GM12878 (cell line): ENCODE measurements at regions not wholly inside any gene's neighbourhood (a gene's known extent, or its start where the extent isn't known, plus 50 kb on each side); places are given as distances from the start of the nearest gene placed in this dataset.

Source experiments
- ATAC-seq: fragments of 200-7000 bp; cut with Tn5 transposase; 3 replicates; pipeline ENCODE4 v1.9.1; 2020; ENCODE audit warnings: mild to moderate bottlenecking, moderate library complexity
- BruUV-seq: library from RNA; stranded (reverse); fragments of 400-500 nt; replicated peaks from 2 replicates; lab custom pipeline; 2021; lab: Mats Ljungman, UMichigan
- CTCF ChIA-PET: fragments of 300-600 bp; sonication (Branson Sonifier 250); formaldehyde crosslinking; extraction: SDS; loops from one replicate; lab custom pipeline; 2021; ENCODE audit warnings: inconsistent platforms; lab: Yijun Ruan, JAX
- POLR2A ChIA-PET: fragments of 350-600 bp; formaldehyde crosslinking; extraction: SDS; loops from one replicate; lab custom pipeline; 2021; ENCODE audit warnings: inconsistent platforms; lab: Charles Lee
- RAD21 ChIA-PET: fragments of 300-600 bp; sonication (Branson Sonifier 250); formaldehyde crosslinking; loops from one replicate; lab custom pipeline; 2023; ENCODE audit warnings: antibody characterized with exemption; ENCODE audit not compliant: unreplicated experiment; lab: Charles Lee
- SMC1A ChIA-PET: fragments of 300-600 bp; sonication (Branson Sonifier 250); formaldehyde crosslinking; loops from one replicate; lab custom pipeline; 2023; ENCODE audit not compliant: unreplicated experiment, uncharacterized antibody; lab: Charles Lee
- DNase-seq: peaks from one replicate; pipeline ENCODE4 v3.0.0-alpha.2; 2011; ENCODE audit warnings: low read depth, low spot score
- FAIRE-seq: peaks from 3 replicates; lab custom pipeline; 2011; peaks lifted over from hg19 to GRCh38; lab: Jason Lieb, UNC
- H2AFZ ChIP-seq: 2 replicates; pipeline ENCODE4 v1.6.0; 2011; ENCODE audit warnings: low read depth, low read length, control low read depth; ENCODE audit not compliant: control insufficient read depth
- H3K27ac ChIP-seq: 2 replicates; pipeline ENCODE4 v1.5.1; 2011; ENCODE audit warnings: control low read depth; ENCODE audit not compliant: control insufficient read depth, insufficient read depth
- H3K27me3 ChIP-seq, 2 experiments: replicated peaks in 1 of 2; 2 replicates each; pipeline versions ENCODE4 v1.6.0 to v1.6.1; 2011; ENCODE audit warnings: low read length in 1 of 2; ENCODE audit not compliant: control insufficient read depth in 2 of 2, insufficient read depth in 2 of 2
- H3K36me3 ChIP-seq, 2 experiments: 2 replicates each; pipeline ENCODE4 v1.5.1; 2011; ENCODE audit warnings: low read length in 1 of 2; ENCODE audit not compliant: control insufficient read depth in 2 of 2, insufficient read depth in 2 of 2
- H3K4me1 ChIP-seq: 2 replicates; pipeline ENCODE4 v1.6.1; 2011; ENCODE audit warnings: mild to moderate bottlenecking, low read length, moderate library complexity, mixed read lengths; ENCODE audit not compliant: control insufficient read depth, insufficient read depth
- H3K4me2 ChIP-seq: 2 replicates; pipeline ENCODE4 v1.6.0; 2011; ENCODE audit warnings: control low read depth; ENCODE audit not compliant: control insufficient read depth, insufficient read depth
- H3K4me3 ChIP-seq: fragments of 200-600 bp; sonication (generic); 2 replicates; pipeline ENCODE4 v1.5.1; 2016
- H3K79me2 ChIP-seq: 2 replicates; pipeline ENCODE4 v1.6.0; 2011; ENCODE audit warnings: low read length; ENCODE audit not compliant: control insufficient read depth, insufficient read depth
- H3K9ac ChIP-seq: 2 replicates; pipeline ENCODE4 v1.8.0; 2011; ENCODE audit warnings: low read length, control low read depth, mixed read lengths; ENCODE audit not compliant: control insufficient read depth, insufficient read depth
- H3K9me3 ChIP-seq: replicated peaks from 3 replicates; pipeline ENCODE4 v1.5.1; 2011; ENCODE audit warnings: mild to moderate bottlenecking, low read length; ENCODE audit not compliant: control insufficient read depth, insufficient read depth
- H4K20me1 ChIP-seq: 2 replicates; pipeline ENCODE4 v1.6.0; 2011; ENCODE audit not compliant: control insufficient read depth, insufficient read depth
- E4F1 ChIP-seq: fragments of 450-650 bp; IDR thresholded peaks from 2 replicates; pipeline ENCODE4 v1.6.1; 2018; ENCODE audit warnings: borderline replicate concordance, mild to moderate bottlenecking; ENCODE audit not compliant: partially characterized antibody
- EGR1 ChIP-seq, 2 experiments: IDR thresholded peaks; 1 replicate in 1 of 2; 2 replicates in 1 of 2; pipeline ENCODE4 v1.6.1; 2011 to 2012; ENCODE audit warnings: low read depth in 2 of 2, low read length in 2 of 2, borderline replicate concordance in 1 of 2, mild to moderate bottlenecking in 1 of 2, moderate library complexity in 1 of 2
- KDM1A ChIP-seq: fragments of 200-600 bp; sonication (generic); IDR thresholded peaks from 2 replicates; pipeline ENCODE4 v1.6.1; 2016; ENCODE audit warnings: borderline replicate concordance
- POU2F2 ChIP-seq: IDR thresholded peaks from 3 replicates; pipeline ENCODE4 v1.6.1; 2011; ENCODE audit warnings: low read depth, mild to moderate bottlenecking, low read length, borderline replicate concordance
- SIX5 ChIP-seq: IDR thresholded peaks from 2 replicates; pipeline ENCODE4 v1.6.1; 2011; ENCODE audit warnings: mild to moderate bottlenecking, low read depth, low read length, moderate library complexity; ENCODE audit not compliant: severe bottlenecking
- SUZ12 ChIP-seq: fragments of 200-600 bp; sonication (generic); IDR thresholded peaks from one replicate; pipeline ENCODE4 v1.6.1; 2018; ENCODE audit warnings: antibody characterized with exemption, mild to moderate bottlenecking; ENCODE audit not compliant: unreplicated experiment
- in situ Hi-C: fragments of 300-500 bp; cut with MboI; formaldehyde crosslinking; loops from 9 replicates; pipeline ENCODE4 v1.14.3; 2018; ENCODE audit warnings: mixed read lengths
- intact Hi-C: fragments of 100-400 bp; cut with micrococcal nuclease; formaldehyde crosslinking; loops from one replicate; pipeline ENCODE4 v1.14.2; 2022; ENCODE audit not compliant: unreplicated experiment

- no peak overlapping the region for H3K9ac ChIP-seq
- BruUV-seq: no TSS peak
- no peak overlapping the region for H3K4me2 ChIP-seq
- ChIA-PET SMC1A (interaction anchor here (0.7 to 2.6 kb wide), 3 partner anchors 12 to 1360 kb away, joined by 3 to 11 read pairs (median 3); no protein-coding TSS in a partner anchor), POLR2A (interaction anchor here (0.6 to 0.7 kb wide), 2 partner anchors 112 to 131 kb away, joined by 3 to 9 read pairs; no protein-coding TSS in a partner anchor), CTCF (interaction anchor here (1.3 to 4.3 kb wide), 5 partner anchors 8 to 224 kb away, joined by 3 to 30 read pairs (median 4); no protein-coding TSS in a partner anchor), RAD21 (no interaction called here)
- in situ Hi-C loops: no loop called here
- ATAC-seq: no peak
- no peaks in the 10 kb centered on the region for H4K20me1 ChIP-seq
- no peaks in the 10 kb centered on the region for H3K9me3 ChIP-seq
- intact Hi-C loops: no loop called here
- H3K27ac ChIP-seq: no peak overlapping the region
- H3K4me3 ChIP-seq: no peak overlapping the region
- no peaks in the 10 kb centered on the region for H3K27me3 ChIP-seq
- no peak for DNase-seq
- TF ChIP-seq KDM1A: no peak
- TF ChIP-seq SUZ12: no peak
- no peak for TF ChIP-seq SIX5
- TF ChIP-seq EGR1 (IDR thresholded peaks at IDR 0.05; ENCODE audit: borderline replicate concordance in 1 of 2, low read depth in 2 of 2, low read length in 2 of 2): no peak
- no peak for TF ChIP-seq E4F1
- no peak for TF ChIP-seq POU2F2
- H2AFZ ChIP-seq: no peak overlapping the region
- no peaks in the 10 kb centered on the region for H3K79me2 ChIP-seq
- no peaks in the 10 kb centered on the region for H3K4me1 ChIP-seq
- H3K36me3 ChIP-seq: no peaks in the 10 kb centered on the region
- FAIRE-seq: no peak
Observed at GRCh38 chr18:2324459-2324858, 246.8 kb downstream of the METTL4 start.
